ENCODE measurements at regions not wholly inside any gene's neighbourhood (a gene's known extent, or its start where the extent isn't known, plus 50 kb on each side); places are given as distances from the start of the nearest gene placed in this dataset.

DNA sequence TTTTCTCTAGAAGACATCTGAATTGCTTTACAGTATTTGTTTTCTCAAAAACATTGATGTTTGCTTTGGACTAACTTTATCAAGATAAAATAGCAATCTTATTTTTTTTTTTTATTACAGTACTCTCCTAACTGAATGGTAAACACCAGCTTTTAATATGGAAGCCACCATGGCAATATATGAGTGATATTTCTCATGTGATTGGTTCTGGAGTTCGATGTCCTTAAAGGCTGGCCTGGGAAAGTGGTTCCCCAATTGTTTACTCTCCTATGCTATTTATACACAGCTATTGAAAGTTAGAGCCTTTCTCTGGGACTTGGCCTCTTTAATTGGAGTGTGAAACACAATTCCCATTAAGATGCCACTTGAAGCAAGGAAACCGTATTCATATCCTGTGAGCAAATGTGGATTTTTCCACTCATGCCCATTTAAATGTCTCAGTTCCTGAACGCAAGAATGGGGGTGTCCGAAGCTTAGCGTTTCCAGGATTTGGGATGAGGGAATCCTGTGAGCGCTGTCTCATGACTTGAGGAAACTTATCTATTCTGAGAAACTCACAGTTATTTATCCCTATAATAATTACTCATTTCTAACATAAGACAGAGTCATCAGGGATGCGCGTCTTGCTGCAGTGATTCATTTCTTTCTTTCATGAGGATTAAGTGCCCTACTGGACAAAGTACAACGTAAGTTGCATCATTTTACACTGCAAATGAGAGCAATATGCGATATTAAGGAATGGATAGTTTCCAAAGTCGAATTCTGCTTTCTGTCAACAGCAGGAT, 143.3 kb upstream of the PREP start:
- no peak overlapping the region for H3K4me2 ChIP-seq
- no peaks in the 10 kb centered on the region for H3K79me2 ChIP-seq (ENCODE audit: low read depth)
- no peaks in the 10 kb centered on the region for H3K27me3 ChIP-seq
- no peak overlapping the region for H3K27ac ChIP-seq
- H2AFZ ChIP-seq (replicated peaks), result no peak overlapping the region
- Mint-ChIP-seq H3K9me3 (no peaks in the 10 kb centered on the region), H3K27me3 (ENCODE audit: insufficient read depth, low read depth) (no peaks in the 10 kb centered on the region), H3K36me3 (no peaks in the 10 kb centered on the region), H3K27ac (no peak overlapping the region), H3K4me1 (no peaks in the 10 kb centered on the region), H3K4me3 (no peak overlapping the region)
- no peak for TF ChIP-seq EZH2 (IDR thresholded peaks at IDR 0.05)
- TF ChIP-seq EZH2phosphoT487 (IDR thresholded peaks at IDR 0.05), result no peak
- TF ChIP-seq, protein P1, sequence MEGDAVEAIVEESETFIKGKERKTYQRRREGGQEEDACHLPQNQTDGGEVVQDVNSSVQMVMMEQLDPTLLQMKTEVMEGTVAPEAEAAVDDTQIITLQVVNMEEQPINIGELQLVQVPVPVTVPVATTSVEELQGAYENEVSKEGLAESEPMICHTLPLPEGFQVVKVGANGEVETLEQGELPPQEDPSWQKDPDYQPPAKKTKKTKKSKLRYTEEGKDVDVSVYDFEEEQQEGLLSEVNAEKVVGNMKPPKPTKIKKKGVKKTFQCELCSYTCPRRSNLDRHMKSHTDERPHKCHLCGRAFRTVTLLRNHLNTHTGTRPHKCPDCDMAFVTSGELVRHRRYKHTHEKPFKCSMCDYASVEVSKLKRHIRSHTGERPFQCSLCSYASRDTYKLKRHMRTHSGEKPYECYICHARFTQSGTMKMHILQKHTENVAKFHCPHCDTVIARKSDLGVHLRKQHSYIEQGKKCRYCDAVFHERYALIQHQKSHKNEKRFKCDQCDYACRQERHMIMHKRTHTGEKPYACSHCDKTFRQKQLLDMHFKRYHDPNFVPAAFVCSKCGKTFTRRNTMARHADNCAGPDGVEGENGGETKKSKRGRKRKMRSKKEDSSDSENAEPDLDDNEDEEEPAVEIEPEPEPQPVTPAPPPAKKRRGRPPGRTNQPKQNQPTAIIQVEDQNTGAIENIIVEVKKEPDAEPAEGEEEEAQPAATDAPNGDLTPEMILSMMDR (IDR thresholded peaks at IDR 0.05), result no peak
- H4K20me1 ChIP-seq (ENCODE audit: low read depth), result no peaks in the 10 kb centered on the region
- no peaks in the 10 kb centered on the region for H3K4me1 ChIP-seq
- H3K9me3 ChIP-seq (ENCODE audit: low read depth), result no peaks in the 10 kb centered on the region
- H3K4me3 ChIP-seq, result no peak overlapping the region
- H3K9ac ChIP-seq, result no peak overlapping the region
- H3K36me3 ChIP-seq, result no peaks in the 10 kb centered on the region
- DNase-seq (ENCODE audit: low spot score), result no peak
- no peaks in the 10 kb centered on the region for H3F3A ChIP-seq (ENCODE audit: low read depth)

DNA sequence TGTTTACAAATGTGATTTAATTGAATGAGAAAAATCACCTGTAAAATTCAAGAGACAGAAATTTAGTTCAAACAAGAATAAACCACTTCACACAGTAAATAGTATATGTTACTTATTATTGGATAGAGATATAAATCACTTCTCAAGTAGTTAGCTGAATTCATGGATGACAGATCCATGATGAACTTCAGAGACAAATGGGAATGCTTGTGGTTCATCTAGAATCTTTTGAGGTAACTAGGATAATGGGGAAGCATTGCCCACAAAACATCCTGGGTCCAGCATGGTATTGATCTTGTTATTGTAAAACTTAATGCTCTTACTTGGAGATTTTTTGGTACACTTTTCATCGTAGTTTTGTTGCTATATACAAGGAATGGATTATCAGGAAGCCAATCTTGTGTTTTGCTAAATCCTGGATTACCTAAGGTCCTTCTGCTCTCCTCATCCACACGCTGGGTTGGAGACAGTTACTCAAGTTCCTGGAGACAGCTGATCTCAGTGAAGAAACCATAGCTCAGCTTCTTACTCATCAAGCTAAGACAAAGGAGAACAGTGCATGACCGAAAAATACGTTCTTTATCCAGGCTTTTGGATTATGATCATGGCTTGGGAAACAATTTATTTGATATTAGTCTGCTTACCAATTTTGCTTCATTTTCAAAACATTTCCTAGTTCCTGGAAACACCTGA, 142.5 kb upstream of the PREP start:
- no peak overlapping the region for H3K4me3 ChIP-seq
- no peak overlapping the region for H2AFZ ChIP-seq (replicated peaks)
- Mint-ChIP-seq H3K9me3 (no peaks in the 10 kb centered on the region), H3K36me3 (no peaks in the 10 kb centered on the region), H3K4me1 (no peaks in the 10 kb centered on the region), H3K27me3 (ENCODE audit: insufficient read depth, low read depth) (no peaks in the 10 kb centered on the region), H3K27ac (no peak overlapping the region), H3K4me3 (no peak overlapping the region)
- no peak for TF ChIP-seq EZH2phosphoT487 (IDR thresholded peaks at IDR 0.05)
- TF ChIP-seq, protein P1 (IDR thresholded peaks at IDR 0.05), result no peak
- TF ChIP-seq EZH2 (IDR thresholded peaks at IDR 0.05), result no peak
- DNase-seq (ENCODE audit: low spot score), result no peak
- no peaks in the 10 kb centered on the region for H3K79me2 ChIP-seq (ENCODE audit: low read depth)
- H3K27me3 ChIP-seq, result no peaks in the 10 kb centered on the region
- no peak overlapping the region for H3K4me2 ChIP-seq
- H3F3A ChIP-seq (ENCODE audit: low read depth), result no peaks in the 10 kb centered on the region
- H3K9me3 ChIP-seq (ENCODE audit: low read depth), result no peaks in the 10 kb centered on the region
- no peaks in the 10 kb centered on the region for H4K20me1 ChIP-seq (ENCODE audit: low read depth)
- no peaks in the 10 kb centered on the region for H3K36me3 ChIP-seq
- no peaks in the 10 kb centered on the region for H3K4me1 ChIP-seq
- no peak overlapping the region for H3K9ac ChIP-seq
- H3K27ac ChIP-seq, result no peak overlapping the region

DNA sequence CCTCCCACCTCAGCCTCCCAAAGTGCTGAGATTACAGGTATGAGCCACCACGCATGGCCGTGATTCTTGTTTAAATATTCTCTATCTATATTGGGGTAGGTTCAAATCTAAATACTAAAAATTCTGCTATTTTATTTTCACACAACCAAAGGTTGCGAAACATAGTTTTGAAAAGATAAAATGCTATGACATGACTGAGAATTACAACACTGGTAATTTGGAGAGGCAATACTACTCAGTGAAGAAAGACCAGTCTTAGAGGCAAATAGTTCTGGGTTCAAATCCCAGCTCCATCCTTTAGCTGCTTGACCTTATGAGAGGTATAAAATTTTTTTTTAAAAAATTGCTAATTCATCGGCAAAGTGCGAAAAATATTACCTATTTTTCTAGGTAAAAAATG, 137.0 kb upstream of the PREP start:
- H3K36me3 Mint-ChIP-seq, result no peaks in the 10 kb centered on the region

More for the DNA sequence above, 137.0 kb upstream of the PREP start:
- Histone ChIP-seq H3K9ac (no peak overlapping the region), H4K20me1 (ENCODE audit: low read depth) (no peaks in the 10 kb centered on the region), H3K27me3 (no peaks in the 10 kb centered on the region), H3K36me3 (no peaks in the 10 kb centered on the region), H3K79me2 (ENCODE audit: low read depth) (no peaks in the 10 kb centered on the region), H3K4me2 (no peak overlapping the region), H3F3A (ENCODE audit: low read depth) (no peaks in the 10 kb centered on the region), H3K4me1 (peaks cover 8% of the 10 kb centered on the region), H2AFZ (replicated peaks) (no peak overlapping the region), H3K27ac (no peak overlapping the region), H3K9me3 (ENCODE audit: low read depth) (no peaks in the 10 kb centered on the region), H3K4me3 (no peak overlapping the region)
- TF ChIP-seq EZH2phosphoT487 (IDR thresholded peaks at IDR 0.05) (no peak), EZH2 (IDR thresholded peaks at IDR 0.05) (no peak)
- TF ChIP-seq, protein P1 (IDR thresholded peaks at IDR 0.05), result no peak
- Mint-ChIP-seq H3K9me3 (no peaks in the 10 kb centered on the region), H3K4me3 (no peak overlapping the region), H3K4me1 (peaks cover 7% of the 10 kb centered on the region), H3K27ac (no peak overlapping the region), H3K27me3 (ENCODE audit: insufficient read depth, low read depth) (peaks cover 2% of the 10 kb centered on the region)
- DNase-seq (ENCODE audit: low spot score), result no peak

All from neural progenitor cell (in vitro differentiated cells).